HL-60 (cell line): ENCODE measurements at regions not wholly inside any gene's neighbourhood (a gene's known extent, or its start where the extent isn't known, plus 50 kb on each side); places are given as distances from the start of the nearest gene placed in this dataset.

ENCODE experiments used
- GABPA ChIP-seq: IDR thresholded peaks from 2 replicates; pipeline ENCODE4 v1.6.1; 2012; ENCODE audit warnings: low read depth
- POLR2AphosphoS5 ChIP-seq: IDR thresholded peaks from 2 replicates; pipeline ENCODE4 v1.6.1; 2012; ENCODE audit warnings: low read depth
- SPI1 ChIP-seq: IDR thresholded peaks from 2 replicates; pipeline ENCODE4 v1.6.1; 2012; ENCODE audit warnings: low read depth, mild to moderate bottlenecking, borderline replicate concordance
- TF ChIP-seq, protein P1 (sequence below): IDR thresholded peaks from one replicate; pipeline ENCODE4 v1.5.1; 2011; ENCODE audit warnings: low read length, control low read depth, inconsistent platforms; ENCODE audit not compliant: insufficient read depth
- TF ChIP-seq, protein P2 (sequence below): IDR thresholded peaks from 2 replicates; pipeline ENCODE4 v1.6.1; 2012; ENCODE audit warnings: low read depth; ENCODE audit not compliant: insufficient replicate concordance

DNA sequence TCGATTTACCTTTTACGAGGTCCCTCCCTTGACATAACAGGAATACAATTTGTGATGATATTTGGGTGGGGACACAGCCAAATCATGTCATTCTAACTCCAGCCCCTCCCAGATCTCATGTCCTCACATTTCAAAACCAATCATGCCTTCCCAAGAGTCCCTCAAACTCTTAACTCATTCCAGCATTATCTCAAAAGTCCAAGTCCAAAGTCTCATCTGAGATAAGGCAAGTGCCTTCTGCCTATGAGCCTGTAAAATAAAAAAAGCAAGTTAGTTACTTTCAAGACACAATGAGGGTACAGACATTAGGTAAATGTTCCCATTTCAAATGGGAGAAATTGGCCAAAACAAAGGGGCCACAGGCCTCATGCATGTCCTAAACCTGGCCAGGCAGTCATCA is 381.1 kb downstream of the PIK3C3 start:
- TF ChIP-seq, protein P1, sequence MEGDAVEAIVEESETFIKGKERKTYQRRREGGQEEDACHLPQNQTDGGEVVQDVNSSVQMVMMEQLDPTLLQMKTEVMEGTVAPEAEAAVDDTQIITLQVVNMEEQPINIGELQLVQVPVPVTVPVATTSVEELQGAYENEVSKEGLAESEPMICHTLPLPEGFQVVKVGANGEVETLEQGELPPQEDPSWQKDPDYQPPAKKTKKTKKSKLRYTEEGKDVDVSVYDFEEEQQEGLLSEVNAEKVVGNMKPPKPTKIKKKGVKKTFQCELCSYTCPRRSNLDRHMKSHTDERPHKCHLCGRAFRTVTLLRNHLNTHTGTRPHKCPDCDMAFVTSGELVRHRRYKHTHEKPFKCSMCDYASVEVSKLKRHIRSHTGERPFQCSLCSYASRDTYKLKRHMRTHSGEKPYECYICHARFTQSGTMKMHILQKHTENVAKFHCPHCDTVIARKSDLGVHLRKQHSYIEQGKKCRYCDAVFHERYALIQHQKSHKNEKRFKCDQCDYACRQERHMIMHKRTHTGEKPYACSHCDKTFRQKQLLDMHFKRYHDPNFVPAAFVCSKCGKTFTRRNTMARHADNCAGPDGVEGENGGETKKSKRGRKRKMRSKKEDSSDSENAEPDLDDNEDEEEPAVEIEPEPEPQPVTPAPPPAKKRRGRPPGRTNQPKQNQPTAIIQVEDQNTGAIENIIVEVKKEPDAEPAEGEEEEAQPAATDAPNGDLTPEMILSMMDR: no peak
- TF ChIP-seq POLR2AphosphoS5 (no peak), GABPA (no peak), SPI1 (no peak)
- TF ChIP-seq, protein P2, sequence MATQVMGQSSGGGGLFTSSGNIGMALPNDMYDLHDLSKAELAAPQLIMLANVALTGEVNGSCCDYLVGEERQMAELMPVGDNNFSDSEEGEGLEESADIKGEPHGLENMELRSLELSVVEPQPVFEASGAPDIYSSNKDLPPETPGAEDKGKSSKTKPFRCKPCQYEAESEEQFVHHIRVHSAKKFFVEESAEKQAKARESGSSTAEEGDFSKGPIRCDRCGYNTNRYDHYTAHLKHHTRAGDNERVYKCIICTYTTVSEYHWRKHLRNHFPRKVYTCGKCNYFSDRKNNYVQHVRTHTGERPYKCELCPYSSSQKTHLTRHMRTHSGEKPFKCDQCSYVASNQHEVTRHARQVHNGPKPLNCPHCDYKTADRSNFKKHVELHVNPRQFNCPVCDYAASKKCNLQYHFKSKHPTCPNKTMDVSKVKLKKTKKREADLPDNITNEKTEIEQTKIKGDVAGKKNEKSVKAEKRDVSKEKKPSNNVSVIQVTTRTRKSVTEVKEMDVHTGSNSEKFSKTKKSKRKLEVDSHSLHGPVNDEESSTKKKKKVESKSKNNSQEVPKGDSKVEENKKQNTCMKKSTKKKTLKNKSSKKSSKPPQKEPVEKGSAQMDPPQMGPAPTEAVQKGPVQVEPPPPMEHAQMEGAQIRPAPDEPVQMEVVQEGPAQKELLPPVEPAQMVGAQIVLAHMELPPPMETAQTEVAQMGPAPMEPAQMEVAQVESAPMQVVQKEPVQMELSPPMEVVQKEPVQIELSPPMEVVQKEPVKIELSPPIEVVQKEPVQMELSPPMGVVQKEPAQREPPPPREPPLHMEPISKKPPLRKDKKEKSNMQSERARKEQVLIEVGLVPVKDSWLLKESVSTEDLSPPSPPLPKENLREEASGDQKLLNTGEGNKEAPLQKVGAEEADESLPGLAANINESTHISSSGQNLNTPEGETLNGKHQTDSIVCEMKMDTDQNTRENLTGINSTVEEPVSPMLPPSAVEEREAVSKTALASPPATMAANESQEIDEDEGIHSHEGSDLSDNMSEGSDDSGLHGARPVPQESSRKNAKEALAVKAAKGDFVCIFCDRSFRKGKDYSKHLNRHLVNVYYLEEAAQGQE: no peak
